Neural cell (in vitro differentiated cells): ENCODE measurements at regions not wholly inside any gene's neighbourhood (a gene's known extent, or its start where the extent isn't known, plus 50 kb on each side); places are given as distances from the start of the nearest gene placed in this dataset.

Experiments
- H2AFZ ChIP-seq: fragments of 200-600, 300-800 bp; sonication (generic), shearing (Covaris generic); 2 replicates; pipeline ENCODE4 v1.6.0; 2014; ENCODE audit warnings: low read depth, mild to moderate bottlenecking, antibody characterized with exemption, low read length, moderate library complexity
- H3F3A ChIP-seq: fragments of 200-600 bp; shearing (Covaris generic); 2 replicates; pipeline ENCODE4 v1.6.1; 2016; ENCODE audit warnings: mild to moderate bottlenecking, moderate library complexity, mixed read lengths, antibody characterized with exemption, low read length; ENCODE audit not compliant: insufficient read depth, poor library complexity, severe bottlenecking
- H3K27ac ChIP-seq: fragments of 200-600, 300-800 bp; sonication (generic), shearing (Covaris generic); 2 replicates; pipeline ENCODE4 v1.5.1; 2014; ENCODE audit warnings: mild to moderate bottlenecking, low read length, moderate library complexity
- H3K27me3 ChIP-seq: fragments of 300-800, 200-600 bp; sonication (generic), shearing (Covaris generic); 2 replicates; pipeline ENCODE4 v1.6.0; 2014; ENCODE audit warnings: mild to moderate bottlenecking, low read depth, low read length, moderate library complexity; ENCODE audit not compliant: insufficient read depth
- H3K36me3 ChIP-seq: fragments of 300-800, 200-600 bp; sonication (generic), shearing (Covaris generic); 2 replicates; pipeline ENCODE4 v1.5.1; 2014; ENCODE audit warnings: mild to moderate bottlenecking, antibody characterized with exemption, low read length, moderate library complexity; ENCODE audit not compliant: insufficient read depth
- H3K4me2 ChIP-seq: fragments of 300-800, 200-600 bp; sonication (generic), shearing (Covaris generic); 2 replicates; pipeline ENCODE4 v1.6.0; 2014; ENCODE audit warnings: mild to moderate bottlenecking, low read length
- H3K4me3 ChIP-seq: fragments of 300-800, 200-600 bp; sonication (generic), shearing (Covaris generic); 2 replicates; pipeline ENCODE4 v1.5.1; 2014; ENCODE audit warnings: mild to moderate bottlenecking, low read length, moderate library complexity
- H3K79me2 ChIP-seq: fragments of 200-600 bp; shearing (Covaris generic); replicated peaks from 2 replicates; pipeline ENCODE4 v1.6.0; 2014; ENCODE audit warnings: mild to moderate bottlenecking, low read length, moderate library complexity; ENCODE audit not compliant: insufficient read depth
- H3K9ac ChIP-seq: fragments of 300-800, 200-600 bp; sonication (generic), shearing (Covaris generic); 2 replicates; pipeline ENCODE4 v1.6.1; 2016; ENCODE audit warnings: mild to moderate bottlenecking, low read length, mixed read lengths
- H3K9me2 ChIP-seq: fragments of 200-600 bp; shearing (Covaris generic); 2 replicates; pipeline ENCODE4 v1.6.1; 2016; ENCODE audit warnings: mild to moderate bottlenecking, low read length, mixed read lengths; ENCODE audit not compliant: insufficient read depth
- H3K9me3 ChIP-seq: fragments of 200-600, 300-800 bp; sonication (generic), shearing (Covaris generic); 2 replicates; pipeline ENCODE4 v1.6.1; 2016; ENCODE audit warnings: mild to moderate bottlenecking, mixed run types, low read length, moderate library complexity, mixed read lengths
- H4K20me1 ChIP-seq: fragments of 200-600 bp; shearing (Covaris generic); 2 replicates; pipeline ENCODE4 v1.6.1; 2016; ENCODE audit warnings: mild to moderate bottlenecking, mixed run types; ENCODE audit not compliant: insufficient read depth
- CTCF ChIP-seq: fragments of 450-650 bp; IDR thresholded peaks from 2 replicates; pipeline ENCODE4 v1.5.1; 2014; ENCODE audit warnings: antibody characterized with exemption, mild to moderate bottlenecking, moderate library complexity; ENCODE audit not compliant: poor library complexity, severe bottlenecking
- EP300 ChIP-seq: fragments of 450-650 bp; conservative IDR thresholded peaks from 2 replicates; pipeline ENCODE4 v1.6.1; 2014; ENCODE audit warnings: antibody characterized with exemption, mild to moderate bottlenecking, moderate library complexity; ENCODE audit not compliant: poor library complexity, severe bottlenecking
- EZH2 ChIP-seq: fragments of 200-600, 300-800 bp; shearing (Covaris generic), sonication (generic); IDR thresholded peaks from 2 replicates; pipeline ENCODE4 v1.6.1; 2014; ENCODE audit warnings: antibody characterized with exemption, low read length, borderline replicate concordance, mild to moderate bottlenecking; ENCODE audit not compliant: insufficient read depth, poor library complexity, severe bottlenecking
- MXI1 ChIP-seq: fragments of 450-650 bp; conservative IDR thresholded peaks from 2 replicates; pipeline ENCODE4 v1.6.1; 2014; ENCODE audit warnings: antibody characterized with exemption, mild to moderate bottlenecking; ENCODE audit not compliant: poor library complexity, severe bottlenecking
- POLR2AphosphoS5 ChIP-seq: IDR thresholded peaks from 2 replicates; pipeline ENCODE4 v1.6.1; 2012
- RAD21 ChIP-seq: fragments of 450-650 bp; conservative IDR thresholded peaks from 2 replicates; pipeline ENCODE4 v1.6.1; 2014; ENCODE audit warnings: antibody characterized with exemption, mild to moderate bottlenecking, moderate library complexity
- SMC3 ChIP-seq: fragments of 450-650 bp; conservative IDR thresholded peaks from 2 replicates; pipeline ENCODE4 v1.6.1; 2014; ENCODE audit warnings: antibody characterized with exemption, mild to moderate bottlenecking, moderate library complexity; ENCODE audit not compliant: poor library complexity
- TAF1 ChIP-seq: IDR thresholded peaks from 2 replicates; pipeline ENCODE4 v1.6.1; 2012; ENCODE audit warnings: low read depth
- TF ChIP-seq, protein P1 (sequence below): IDR thresholded peaks from 2 replicates; pipeline ENCODE4 v1.6.1; 2012; ENCODE audit warnings: borderline replicate concordance

- TF ChIP-seq SMC3 (no peak), EP300 (no peak), RAD21 (no peak)
- TF ChIP-seq, protein P1, sequence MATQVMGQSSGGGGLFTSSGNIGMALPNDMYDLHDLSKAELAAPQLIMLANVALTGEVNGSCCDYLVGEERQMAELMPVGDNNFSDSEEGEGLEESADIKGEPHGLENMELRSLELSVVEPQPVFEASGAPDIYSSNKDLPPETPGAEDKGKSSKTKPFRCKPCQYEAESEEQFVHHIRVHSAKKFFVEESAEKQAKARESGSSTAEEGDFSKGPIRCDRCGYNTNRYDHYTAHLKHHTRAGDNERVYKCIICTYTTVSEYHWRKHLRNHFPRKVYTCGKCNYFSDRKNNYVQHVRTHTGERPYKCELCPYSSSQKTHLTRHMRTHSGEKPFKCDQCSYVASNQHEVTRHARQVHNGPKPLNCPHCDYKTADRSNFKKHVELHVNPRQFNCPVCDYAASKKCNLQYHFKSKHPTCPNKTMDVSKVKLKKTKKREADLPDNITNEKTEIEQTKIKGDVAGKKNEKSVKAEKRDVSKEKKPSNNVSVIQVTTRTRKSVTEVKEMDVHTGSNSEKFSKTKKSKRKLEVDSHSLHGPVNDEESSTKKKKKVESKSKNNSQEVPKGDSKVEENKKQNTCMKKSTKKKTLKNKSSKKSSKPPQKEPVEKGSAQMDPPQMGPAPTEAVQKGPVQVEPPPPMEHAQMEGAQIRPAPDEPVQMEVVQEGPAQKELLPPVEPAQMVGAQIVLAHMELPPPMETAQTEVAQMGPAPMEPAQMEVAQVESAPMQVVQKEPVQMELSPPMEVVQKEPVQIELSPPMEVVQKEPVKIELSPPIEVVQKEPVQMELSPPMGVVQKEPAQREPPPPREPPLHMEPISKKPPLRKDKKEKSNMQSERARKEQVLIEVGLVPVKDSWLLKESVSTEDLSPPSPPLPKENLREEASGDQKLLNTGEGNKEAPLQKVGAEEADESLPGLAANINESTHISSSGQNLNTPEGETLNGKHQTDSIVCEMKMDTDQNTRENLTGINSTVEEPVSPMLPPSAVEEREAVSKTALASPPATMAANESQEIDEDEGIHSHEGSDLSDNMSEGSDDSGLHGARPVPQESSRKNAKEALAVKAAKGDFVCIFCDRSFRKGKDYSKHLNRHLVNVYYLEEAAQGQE = no peak
- Histone ChIP-seq H3K9me3 (no peaks in the 10 kb centered on the region), H3K36me3 (no peaks in the 10 kb centered on the region), H3K79me2 (no peaks in the 10 kb centered on the region), H3K27ac (no peak overlapping the region), H3K4me2 (no peak overlapping the region), H3K4me3 (no peak overlapping the region), H4K20me1 (no peaks in the 10 kb centered on the region), H3F3A (no peaks in the 10 kb centered on the region), H2AFZ (no peak overlapping the region), H3K9me2 (no peaks in the 10 kb centered on the region), H3K9ac (no peak overlapping the region), H3K27me3 (no peaks in the 10 kb centered on the region)
These were observed 262.8 kb downstream of the FBXO15 start for GRCh38 chr18:73884868-73885267.

DNA sequence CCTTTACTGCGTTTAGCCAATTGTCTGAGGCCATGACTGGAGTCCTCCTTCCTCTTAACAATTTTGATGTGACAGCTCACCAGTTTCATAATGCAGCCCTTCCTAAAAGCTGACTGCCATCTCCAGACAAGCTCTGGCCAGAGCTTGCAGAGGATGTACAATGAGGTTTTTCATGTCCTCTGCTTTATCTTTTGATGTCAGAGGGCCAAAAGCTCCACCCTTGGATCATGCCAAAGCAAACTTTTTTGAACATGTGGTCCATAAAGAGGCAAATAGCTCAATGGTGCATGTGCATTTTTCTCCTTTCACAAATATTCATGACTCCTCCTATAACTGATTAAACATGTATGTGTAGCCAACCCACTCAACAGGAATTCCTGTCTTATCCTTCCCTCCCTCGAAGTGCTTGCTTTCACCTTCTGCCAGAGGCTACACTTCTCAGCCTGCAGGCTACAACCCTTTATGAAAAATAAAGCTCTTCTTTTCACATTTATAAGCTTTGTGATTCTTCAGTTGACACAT, 266.2 kb downstream of the FBXO15 start:
- Histone ChIP-seq H3K27me3 (no peaks in the 10 kb centered on the region), H3K27ac (no peak overlapping the region), H3K9ac (no peak overlapping the region), H3K36me3 (no peaks in the 10 kb centered on the region), H3K9me2 (no peaks in the 10 kb centered on the region), H3K4me3 (no peak overlapping the region), H3K9me3 (no peaks in the 10 kb centered on the region), H3K4me2 (no peak overlapping the region), H3F3A (no peaks in the 10 kb centered on the region), H2AFZ (no peak overlapping the region), H4K20me1 (no peaks in the 10 kb centered on the region), H3K79me2 (no peaks in the 10 kb centered on the region)
- TF ChIP-seq MXI1 (no peak), POLR2AphosphoS5 (no peak), RAD21 (no peak), SMC3 (no peak), EP300 (no peak), TAF1 (no peak), EZH2 (no peak), CTCF (no peak)
- TF ChIP-seq, protein P1 = no peak
